ENCODE measurements at regions not wholly inside any gene's neighbourhood (a gene's known extent, or its start where the extent isn't known, plus 50 kb on each side); places are given as distances from the start of the nearest gene placed in this dataset.

- no peak for TF ChIP-seq EZH2phosphoT487 (IDR thresholded peaks at IDR 0.05; ENCODE audit: borderline replicate concordance, low read depth, low read length)
- TF ChIP-seq CTCF (conservative IDR thresholded peaks at IDR 0.05; ENCODE audit: low read length): no peak
- POLR2A ChIA-PET: interaction anchor here (1.4 kb wide), 1 partner anchor 123 kb away, joined by 4 read pairs; no protein-coding TSS in a partner anchor
- intact Hi-C loops (cut with micrococcal nuclease; ENCODE audit: unreplicated experiment): no loop called here
Observed at GRCh38 chr2:230593765-230594164, 118.9 kb upstream of the CAB39 start.

DNA sequence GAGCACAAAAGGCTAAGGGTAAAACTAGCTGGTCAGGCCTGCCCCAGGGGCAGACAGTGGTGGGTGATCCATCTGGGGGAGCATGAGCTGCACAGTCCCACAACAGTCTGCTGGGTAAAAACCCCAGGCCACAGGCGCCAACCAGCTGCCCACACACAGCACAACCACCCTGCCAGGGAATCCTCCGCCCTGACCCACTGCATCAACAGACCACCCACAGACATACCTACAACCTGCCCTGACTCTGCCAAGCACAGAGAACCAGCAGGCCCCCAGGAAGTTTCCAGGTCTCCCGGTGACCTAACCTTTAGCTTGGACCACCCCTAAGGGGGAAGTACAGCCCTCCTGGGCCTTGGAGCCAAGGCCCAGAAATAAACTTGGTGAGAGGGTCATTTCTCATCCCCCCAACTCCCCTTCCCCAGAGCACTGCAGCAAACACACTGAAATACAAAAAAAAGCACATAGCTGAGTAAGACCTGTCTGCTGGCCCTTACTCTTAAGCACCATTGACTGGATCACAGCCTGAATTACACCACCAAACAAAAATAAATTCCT, 118.3 kb upstream of the CAB39 start:
- no peaks in the 10 kb centered on the region for H3K79me2 ChIP-seq (ENCODE audit: insufficient read depth, low read depth, low read length)
- no TSS peak for BruUV-seq (replicated peaks)
- no peaks in the 10 kb centered on the region for H4K20me1 ChIP-seq (ENCODE audit: insufficient read depth, low read length)
- H3K36me3 ChIP-seq (ENCODE audit: insufficient read depth, low read length): peaks cover 4% of the 10 kb centered on the region; the same call in 1 of the 2 replicates
- no peak for TF ChIP-seq CTCF (conservative IDR thresholded peaks at IDR 0.05; ENCODE audit: low read length)
- no peak for TF ChIP-seq EZH2phosphoT487 (IDR thresholded peaks at IDR 0.05; ENCODE audit: borderline replicate concordance, low read depth, low read length)
- intact Hi-C loops (cut with micrococcal nuclease; ENCODE audit: unreplicated experiment): no loop called here
- peaks cover 6% of the 10 kb centered on the region; the same call in 1 of the 2 replicates for H3K9me3 ChIP-seq (ENCODE audit: low read length)
- ChIA-PET CTCF (ENCODE audit: unreplicated experiment) (interaction anchor here (0.6 kb wide), 2 partner anchors 114 to 392 kb away, joined by 3 to 4 read pairs; no protein-coding TSS in a partner anchor), POLR2A (interaction anchor here (1.4 kb wide), 1 partner anchor 123 kb away, joined by 4 read pairs; no protein-coding TSS in a partner anchor)
- peak overlapping the region; percentile 37; the same call in 1 of the 2 replicates for H2AFZ ChIP-seq (ENCODE audit: low read length)
- no peak overlapping the region for H3K4me2 ChIP-seq (ENCODE audit: low read length)
- no peak for DNase-seq (ENCODE audit: low spot score)
- no peaks in the 10 kb centered on the region for H3K9me2 ChIP-seq (ENCODE audit: insufficient read depth, low read length)
- H3K4me1 ChIP-seq (ENCODE audit: insufficient read depth, low read length, poor library complexity, severe bottlenecking): peaks cover 45% of the 10 kb centered on the region
- no peak overlapping the region for H3K27ac ChIP-seq (ENCODE audit: low read depth, low read length, poor library complexity, severe bottlenecking)
- no peak overlapping the region for H3K4me3 ChIP-seq (ENCODE audit: low read depth, low read length, poor library complexity, severe bottlenecking)

More at GRCh38 chr2:230593765-230594164, 118.9 kb upstream of the CAB39 start:
- H4K20me1 ChIP-seq (ENCODE audit: insufficient read depth, low read length): no peaks in the 10 kb centered on the region
- H3K27ac ChIP-seq (ENCODE audit: low read depth, low read length, poor library complexity, severe bottlenecking): no peak overlapping the region
- H3K9me3 ChIP-seq (ENCODE audit: low read length): peaks cover under 1% of the 10 kb centered on the region; the same call in 1 of the 2 replicates
- no peak for DNase-seq (ENCODE audit: low spot score)
- no peaks in the 10 kb centered on the region for H3K79me2 ChIP-seq (ENCODE audit: insufficient read depth, low read depth, low read length)
- H3K4me3 ChIP-seq (ENCODE audit: low read depth, low read length, poor library complexity, severe bottlenecking): no peak overlapping the region
- CTCF ChIA-PET (ENCODE audit: unreplicated experiment): no interaction called here
- no TSS peak for BruUV-seq (replicated peaks)
- H3K36me3 ChIP-seq (ENCODE audit: insufficient read depth, low read length): no peaks in the 10 kb centered on the region; the same call in 1 of the 2 replicates
- peaks cover 51% of the 10 kb centered on the region for H3K4me1 ChIP-seq (ENCODE audit: insufficient read depth, low read length, poor library complexity, severe bottlenecking)
- no peaks in the 10 kb centered on the region for H3K9me2 ChIP-seq (ENCODE audit: insufficient read depth, low read length)
- H2AFZ ChIP-seq (ENCODE audit: low read length): no peak overlapping the region
- H3K4me2 ChIP-seq (ENCODE audit: low read length): no peak overlapping the region

- peaks cover 64% of the 10 kb centered on the region for H3K4me1 ChIP-seq (ENCODE audit: insufficient read depth, low read length, poor library complexity, severe bottlenecking)
- H3K36me3 ChIP-seq (ENCODE audit: insufficient read depth, low read length): peaks cover 4% of the 10 kb centered on the region; the same call in 1 of the 2 replicates
- H2AFZ ChIP-seq (ENCODE audit: low read length): no peak overlapping the region; the same call in 1 of the 2 replicates
- H3K9me3 ChIP-seq (ENCODE audit: low read length): peaks cover 10% of the 10 kb centered on the region; the same call in 1 of the 2 replicates
- peak overlapping the region; percentile 79 for H3K27ac ChIP-seq (ENCODE audit: low read depth, low read length, poor library complexity, severe bottlenecking)
- H3K4me2 ChIP-seq (ENCODE audit: low read length): peak overlapping the region; percentile 67; the same call in 1 of the 2 replicates
- H3K4me3 ChIP-seq (ENCODE audit: low read depth, low read length, poor library complexity, severe bottlenecking): no peak overlapping the region
- POLR2A ChIA-PET: no interaction called here
- TF ChIP-seq EZH2phosphoT487 (IDR thresholded peaks at IDR 0.05; ENCODE audit: borderline replicate concordance, low read depth, low read length) (no peak), CTCF (conservative IDR thresholded peaks at IDR 0.05; ENCODE audit: low read length) (no peak)
- H4K20me1 ChIP-seq (ENCODE audit: insufficient read depth, low read length): no peaks in the 10 kb centered on the region
- H3K79me2 ChIP-seq (ENCODE audit: insufficient read depth, low read depth, low read length): no peaks in the 10 kb centered on the region
- H3K9me2 ChIP-seq (ENCODE audit: insufficient read depth, low read length): no peaks in the 10 kb centered on the region
- CTCF ChIA-PET (ENCODE audit: unreplicated experiment): no interaction called here
- intact Hi-C loops (cut with micrococcal nuclease; ENCODE audit: unreplicated experiment): loop anchor here (2.0 to 10.0 kb wide), 2 partner anchors 127 to 155 kb away; no protein-coding TSS in a partner anchor
- DNase-seq (ENCODE audit: low spot score): no peak
- no TSS peak for BruUV-seq (replicated peaks)
Observed at GRCh38 chr2:230599853-230600252, 112.8 kb upstream of the CAB39 start.
